HEK293 (cell line): ENCODE measurements at regions not wholly inside any gene's neighbourhood (a gene's known extent, or its start where the extent isn't known, plus 50 kb on each side); places are given as distances from the start of the nearest gene placed in this dataset.

Experiments used
- CTCF ChIA-PET: fragments of 350-600 bp; formaldehyde crosslinking; extraction: SDS; loops from one replicate; lab custom pipeline; 2021; ENCODE audit warnings: antibody characterized with exemption; lab: Yijun Ruan, JAX
- POLR2A ChIA-PET: fragments of 300-600 bp; formaldehyde crosslinking; extraction: SDS; loops from one replicate; lab custom pipeline; 2020; ENCODE audit warnings: antibody characterized with exemption, inconsistent platforms; lab: Yijun Ruan, JAX
- H3K27ac ChIP-seq: fragments of 200-500 bp; sonication (Bioruptor generic); 2 replicates; pipeline ENCODE4 v1.5.1; 2014; ENCODE audit warnings: low read depth, low read length, control low read depth, inconsistent platforms; ENCODE audit errors: extremely low read depth
- H3K36me3 ChIP-seq, 2 experiments: fragments of 200-500 bp in 1 of 2; sonication (Bioruptor generic) in 1 of 2; 1 replicate in 1 of 2; 2 replicates in 1 of 2; pipeline ENCODE4 v1.5.1; 2014 to 2017; ENCODE audit warnings: inconsistent platforms in 2 of 2, low read length in 2 of 2; ENCODE audit not compliant: control insufficient read depth in 2 of 2, insufficient read depth in 1 of 2
- H3K4me1 ChIP-seq: fragments of 200-500 bp; sonication (Bioruptor generic); 2 replicates; pipeline ENCODE4 v1.5.1; 2014; ENCODE audit warnings: mild to moderate bottlenecking, low read length, inconsistent platforms; ENCODE audit not compliant: control insufficient read depth, insufficient read depth
- H3K4me3 ChIP-seq: 2 replicates; pipeline ENCODE4 v1.5.1; 2011; ENCODE audit warnings: low read depth, mild to moderate bottlenecking, control low read depth, low read length, moderate library complexity
- H3K9me3 ChIP-seq: fragments of 200-500 bp; sonication (Bioruptor generic); 2 replicates; pipeline ENCODE4 v1.5.1; 2014; ENCODE audit warnings: low read depth, low read length, inconsistent platforms; ENCODE audit not compliant: control insufficient read depth, insufficient read depth
- GLIS1 ChIP-seq: fragments of 450-650 bp; formaldehyde crosslinking; IDR thresholded peaks from 2 replicates; pipeline ENCODE4 v1.5.1; 2016; ENCODE audit warnings: missing biosample characterization, missing genetic modification characterization
- GLIS2 ChIP-seq: fragments of 450-650 bp; formaldehyde crosslinking; IDR thresholded peaks from 2 replicates; pipeline ENCODE4 v1.5.1; 2016; ENCODE audit warnings: missing biosample characterization, missing genetic modification characterization
- HOXC10 ChIP-seq: sonication (generic); formaldehyde crosslinking; IDR thresholded peaks from 2 replicates; pipeline ENCODE4 v1.8.1; 2023; ENCODE audit warnings: mild to moderate bottlenecking, missing genetic modification reagents
- KLF7 ChIP-seq: fragments of 450-650 bp; formaldehyde crosslinking; IDR thresholded peaks from 2 replicates; pipeline ENCODE4 v1.5.1; 2016; ENCODE audit warnings: missing biosample characterization, missing genetic modification characterization, borderline replicate concordance
- OVOL3 ChIP-seq: fragments of 450-650 bp; formaldehyde crosslinking; IDR thresholded peaks from 2 replicates; pipeline ENCODE4 v1.5.1; 2016; ENCODE audit warnings: missing biosample characterization, missing genetic modification characterization
- WT1 ChIP-seq: fragments of 450-650 bp; formaldehyde crosslinking; IDR thresholded peaks from 2 replicates; pipeline ENCODE4 v1.5.1; 2016; ENCODE audit warnings: missing biosample characterization, missing genetic modification characterization
- ZBTB48 ChIP-seq: fragments of 450-650 bp; formaldehyde crosslinking; IDR thresholded peaks from 2 replicates; pipeline ENCODE4 v1.5.1; 2016; ENCODE audit warnings: missing biosample characterization, missing genetic modification characterization
- ZNF10 ChIP-seq: fragments of 450-650 bp; formaldehyde crosslinking; IDR thresholded peaks from 2 replicates; pipeline ENCODE4 v1.5.1; 2017; ENCODE audit warnings: missing biosample characterization, missing genetic modification characterization
- ZNF2 ChIP-seq: fragments of 450-650 bp; formaldehyde crosslinking; IDR thresholded peaks from 2 replicates; pipeline ENCODE4 v1.5.1; 2016; ENCODE audit warnings: missing biosample characterization, missing genetic modification characterization
- ZNF211 ChIP-seq: fragments of 450-650 bp; formaldehyde crosslinking; IDR thresholded peaks from 2 replicates; pipeline ENCODE4 v1.5.1; 2016; ENCODE audit warnings: low read depth, missing biosample characterization, missing genetic modification characterization
- ZNF426 ChIP-seq: fragments of 450-650 bp; formaldehyde crosslinking; IDR thresholded peaks from 2 replicates; pipeline ENCODE4 v1.5.1; 2017; ENCODE audit warnings: missing biosample characterization, missing genetic modification characterization, mild to moderate bottlenecking, inconsistent platforms, moderate library complexity
- ZNF555 ChIP-seq: fragments of 450-650 bp; formaldehyde crosslinking; conservative IDR thresholded peaks from 2 replicates; pipeline ENCODE4 v1.5.1; 2017; ENCODE audit warnings: missing biosample characterization, mild to moderate bottlenecking, missing genetic modification characterization, inconsistent platforms
- ZNF558 ChIP-seq: fragments of 450-650 bp; formaldehyde crosslinking; IDR thresholded peaks from 2 replicates; pipeline ENCODE4 v1.5.1; 2016; ENCODE audit warnings: missing biosample characterization, missing genetic modification characterization
- ZNF560 ChIP-seq: fragments of 450-650 bp; formaldehyde crosslinking; IDR thresholded peaks from 2 replicates; pipeline ENCODE4 v1.5.1; 2017; ENCODE audit warnings: missing biosample characterization, missing genetic modification characterization, borderline replicate concordance
- ZNF610 ChIP-seq: fragments of 450-650 bp; formaldehyde crosslinking; IDR thresholded peaks from 2 replicates; pipeline ENCODE4 v1.5.1; 2016; ENCODE audit warnings: missing biosample characterization, missing genetic modification characterization, borderline replicate concordance
- ZNF623 ChIP-seq: fragments of 450-650 bp; formaldehyde crosslinking; IDR thresholded peaks from 2 replicates; pipeline ENCODE4 v1.5.1; 2016; ENCODE audit warnings: missing biosample characterization, missing genetic modification characterization
- ZNF629 ChIP-seq: fragments of 450-650 bp; formaldehyde crosslinking; IDR thresholded peaks from 2 replicates; pipeline ENCODE4 v1.5.1; 2017; ENCODE audit warnings: missing biosample characterization, missing genetic modification characterization
- ZNF785 ChIP-seq: fragments of 450-650 bp; formaldehyde crosslinking; IDR thresholded peaks from 2 replicates; pipeline ENCODE4 v1.5.1; 2016; ENCODE audit warnings: missing biosample characterization, missing genetic modification characterization
- TF ChIP-seq, protein P1 (sequence below): fragments of 450-650 bp; formaldehyde crosslinking; IDR thresholded peaks from 2 replicates; pipeline ENCODE4 v1.5.1; 2017; ENCODE audit warnings: missing biosample characterization, missing genetic modification characterization
- TF ChIP-seq, protein P2 (sequence below): fragments of 450-650 bp; formaldehyde crosslinking; IDR thresholded peaks from 2 replicates; pipeline ENCODE4 v1.5.1; 2017; ENCODE audit warnings: missing biosample characterization, missing genetic modification characterization
- TF ChIP-seq, protein P3 (sequence below): fragments of 450-650 bp; formaldehyde crosslinking; IDR thresholded peaks from 2 replicates; pipeline ENCODE4 v1.5.1; 2016; ENCODE audit warnings: missing biosample characterization, missing genetic modification characterization, borderline replicate concordance

DNA sequence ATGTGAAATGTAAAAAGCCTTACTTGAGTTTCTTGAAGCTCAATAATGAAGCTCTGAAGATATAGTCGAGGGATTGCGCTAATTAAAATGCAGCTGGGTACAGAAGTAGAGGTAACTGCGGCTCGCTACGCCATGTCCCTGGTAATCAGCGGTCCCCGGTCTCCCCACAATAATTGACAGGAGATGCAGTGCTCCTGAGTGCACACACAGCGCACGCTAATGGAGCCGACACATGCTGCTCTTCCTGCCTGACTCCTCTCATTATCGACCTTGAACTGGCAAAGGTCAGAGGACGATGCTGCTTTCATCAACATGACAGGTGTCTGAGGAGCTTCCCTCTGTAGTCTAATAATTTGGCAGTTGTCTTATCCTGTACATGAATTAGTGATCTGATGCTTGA, 365.9 kb downstream of the RNF144B start (continued):
- TF ChIP-seq, protein P1, sequence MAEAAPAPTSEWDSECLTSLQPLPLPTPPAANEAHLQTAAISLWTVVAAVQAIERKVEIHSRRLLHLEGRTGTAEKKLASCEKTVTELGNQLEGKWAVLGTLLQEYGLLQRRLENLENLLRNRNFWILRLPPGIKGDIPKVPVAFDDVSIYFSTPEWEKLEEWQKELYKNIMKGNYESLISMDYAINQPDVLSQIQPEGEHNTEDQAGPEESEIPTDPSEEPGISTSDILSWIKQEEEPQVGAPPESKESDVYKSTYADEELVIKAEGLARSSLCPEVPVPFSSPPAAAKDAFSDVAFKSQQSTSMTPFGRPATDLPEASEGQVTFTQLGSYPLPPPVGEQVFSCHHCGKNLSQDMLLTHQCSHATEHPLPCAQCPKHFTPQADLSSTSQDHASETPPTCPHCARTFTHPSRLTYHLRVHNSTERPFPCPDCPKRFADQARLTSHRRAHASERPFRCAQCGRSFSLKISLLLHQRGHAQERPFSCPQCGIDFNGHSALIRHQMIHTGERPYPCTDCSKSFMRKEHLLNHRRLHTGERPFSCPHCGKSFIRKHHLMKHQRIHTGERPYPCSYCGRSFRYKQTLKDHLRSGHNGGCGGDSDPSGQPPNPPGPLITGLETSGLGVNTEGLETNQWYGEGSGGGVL: no peak

DNA sequence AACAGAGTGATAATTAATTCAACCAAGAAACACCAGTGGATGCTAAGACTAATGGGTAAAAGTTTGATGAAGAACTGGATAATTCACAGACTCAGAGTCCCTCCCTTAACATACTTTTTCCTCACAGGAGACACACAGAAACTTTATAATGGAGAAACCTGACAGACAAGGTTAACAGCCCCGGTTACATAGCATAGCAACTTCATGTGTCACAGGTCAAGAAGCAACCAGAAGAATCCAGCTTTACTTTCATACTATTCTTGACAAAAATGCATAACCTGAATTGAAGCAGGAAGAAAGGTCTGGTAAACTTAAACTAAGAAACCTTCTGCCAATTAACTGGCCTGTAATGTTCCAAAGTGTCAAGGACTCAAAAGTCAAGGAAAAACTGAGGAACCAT, 375.9 kb downstream of the RNF144B start:
- Histone ChIP-seq H3K4me3 (no peak overlapping the region), H3K4me1 (no peaks in the 10 kb centered on the region), H3K36me3 (no peaks in the 10 kb centered on the region), H3K9me3 (no peaks in the 10 kb centered on the region), H3K27ac (no peak overlapping the region)
- TF ChIP-seq WT1: no peak
- TF ChIP-seq ZBTB48 (tag by site-specific recombination): no peak
- no peak for TF ChIP-seq ZNF10 (tag by site-specific recombination)
- TF ChIP-seq ZNF211 (tag by site-specific recombination): no peak
- TF ChIP-seq ZNF610 (tag by site-specific recombination): no peak
- TF ChIP-seq ZNF629 (tag by site-specific recombination): no peak
- TF ChIP-seq KLF7 (tag by site-specific recombination): no peak
- TF ChIP-seq HOXC10 (CRISPR knock-in tag): no peak
- TF ChIP-seq GLIS1 (tag by site-specific recombination): no peak
- TF ChIP-seq, protein P2, sequence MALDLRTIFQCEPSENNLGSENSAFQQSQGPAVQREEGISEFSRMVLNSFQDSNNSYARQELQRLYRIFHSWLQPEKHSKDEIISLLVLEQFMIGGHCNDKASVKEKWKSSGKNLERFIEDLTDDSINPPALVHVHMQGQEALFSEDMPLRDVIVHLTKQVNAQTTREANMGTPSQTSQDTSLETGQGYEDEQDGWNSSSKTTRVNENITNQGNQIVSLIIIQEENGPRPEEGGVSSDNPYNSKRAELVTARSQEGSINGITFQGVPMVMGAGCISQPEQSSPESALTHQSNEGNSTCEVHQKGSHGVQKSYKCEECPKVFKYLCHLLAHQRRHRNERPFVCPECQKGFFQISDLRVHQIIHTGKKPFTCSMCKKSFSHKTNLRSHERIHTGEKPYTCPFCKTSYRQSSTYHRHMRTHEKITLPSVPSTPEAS (tag by site-specific recombination): no peak
- no peak for TF ChIP-seq ZNF2 (tag by site-specific recombination)
- TF ChIP-seq ZNF426 (tag by site-specific recombination): no peak
- no peak for TF ChIP-seq OVOL3 (tag by site-specific recombination)
- no peak for TF ChIP-seq ZNF560 (tag by site-specific recombination)
- TF ChIP-seq, protein P3, sequence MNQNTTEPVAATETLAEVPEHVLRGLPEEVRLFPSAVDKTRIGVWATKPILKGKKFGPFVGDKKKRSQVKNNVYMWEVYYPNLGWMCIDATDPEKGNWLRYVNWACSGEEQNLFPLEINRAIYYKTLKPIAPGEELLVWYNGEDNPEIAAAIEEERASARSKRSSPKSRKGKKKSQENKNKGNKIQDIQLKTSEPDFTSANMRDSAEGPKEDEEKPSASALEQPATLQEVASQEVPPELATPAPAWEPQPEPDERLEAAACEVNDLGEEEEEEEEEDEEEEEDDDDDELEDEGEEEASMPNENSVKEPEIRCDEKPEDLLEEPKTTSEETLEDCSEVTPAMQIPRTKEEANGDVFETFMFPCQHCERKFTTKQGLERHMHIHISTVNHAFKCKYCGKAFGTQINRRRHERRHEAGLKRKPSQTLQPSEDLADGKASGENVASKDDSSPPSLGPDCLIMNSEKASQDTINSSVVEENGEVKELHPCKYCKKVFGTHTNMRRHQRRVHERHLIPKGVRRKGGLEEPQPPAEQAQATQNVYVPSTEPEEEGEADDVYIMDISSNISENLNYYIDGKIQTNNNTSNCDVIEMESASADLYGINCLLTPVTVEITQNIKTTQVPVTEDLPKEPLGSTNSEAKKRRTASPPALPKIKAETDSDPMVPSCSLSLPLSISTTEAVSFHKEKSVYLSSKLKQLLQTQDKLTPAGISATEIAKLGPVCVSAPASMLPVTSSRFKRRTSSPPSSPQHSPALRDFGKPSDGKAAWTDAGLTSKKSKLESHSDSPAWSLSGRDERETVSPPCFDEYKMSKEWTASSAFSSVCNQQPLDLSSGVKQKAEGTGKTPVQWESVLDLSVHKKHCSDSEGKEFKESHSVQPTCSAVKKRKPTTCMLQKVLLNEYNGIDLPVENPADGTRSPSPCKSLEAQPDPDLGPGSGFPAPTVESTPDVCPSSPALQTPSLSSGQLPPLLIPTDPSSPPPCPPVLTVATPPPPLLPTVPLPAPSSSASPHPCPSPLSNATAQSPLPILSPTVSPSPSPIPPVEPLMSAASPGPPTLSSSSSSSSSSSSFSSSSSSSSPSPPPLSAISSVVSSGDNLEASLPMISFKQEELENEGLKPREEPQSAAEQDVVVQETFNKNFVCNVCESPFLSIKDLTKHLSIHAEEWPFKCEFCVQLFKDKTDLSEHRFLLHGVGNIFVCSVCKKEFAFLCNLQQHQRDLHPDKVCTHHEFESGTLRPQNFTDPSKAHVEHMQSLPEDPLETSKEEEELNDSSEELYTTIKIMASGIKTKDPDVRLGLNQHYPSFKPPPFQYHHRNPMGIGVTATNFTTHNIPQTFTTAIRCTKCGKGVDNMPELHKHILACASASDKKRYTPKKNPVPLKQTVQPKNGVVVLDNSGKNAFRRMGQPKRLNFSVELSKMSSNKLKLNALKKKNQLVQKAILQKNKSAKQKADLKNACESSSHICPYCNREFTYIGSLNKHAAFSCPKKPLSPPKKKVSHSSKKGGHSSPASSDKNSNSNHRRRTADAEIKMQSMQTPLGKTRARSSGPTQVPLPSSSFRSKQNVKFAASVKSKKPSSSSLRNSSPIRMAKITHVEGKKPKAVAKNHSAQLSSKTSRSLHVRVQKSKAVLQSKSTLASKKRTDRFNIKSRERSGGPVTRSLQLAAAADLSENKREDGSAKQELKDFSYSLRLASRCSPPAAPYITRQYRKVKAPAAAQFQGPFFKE: no peak
- TF ChIP-seq GLIS2 (tag by site-specific recombination): no peak
- no peak for TF ChIP-seq ZNF555
- no peak for TF ChIP-seq ZNF785 (tag by site-specific recombination)
- no peak for TF ChIP-seq ZNF558 (tag by site-specific recombination)
- TF ChIP-seq ZNF623 (tag by site-specific recombination): no peak
- POLR2A ChIA-PET: no interaction called here
- CTCF ChIA-PET: interaction anchor here (0.7 kb wide), 1 partner anchor 127 kb away, joined by 3 read pairs; no protein-coding TSS in a partner anchor
